Upper lobe of left lung (tissue), 6 donors: ENCODE measurements at regions not wholly inside any gene's neighbourhood (a gene's known extent, or its start where the extent isn't known, plus 50 kb on each side); places are given as distances from the start of the nearest gene placed in this dataset.
A peak's percentile ranks its signal among the peaks of the same experiment; 100 is the strongest.

Source experiments
- ATAC-seq, 2 donors: fragments of 200-7000 bp; cut with Tn5 transposase; one replicate each; pipeline ENCODE4 v1.9.1; 2022; ENCODE audit warnings: mild to moderate bottlenecking in 2 of 2, moderate library complexity in 2 of 2; ENCODE audit not compliant: low FRiP score in 2 of 2
- DNase-seq, 2 donors: peaks; one replicate each; pipeline ENCODE4 v3.0.0-alpha.2; 2019 to 2020
- H3K27ac ChIP-seq, 4 donors: fragments of 200-600 bp; sonication (generic); one replicate each; pipeline ENCODE4 v1.5.1; 2016 to 2019
- H3K27me3 ChIP-seq, 4 donors: fragments of 200-600 bp; sonication (generic); one replicate each; pipeline ENCODE4 v1.5.1; 2017 to 2019
- H3K36me3 ChIP-seq, 4 donors: fragments of 200-600 bp; sonication (generic); one replicate each; pipeline ENCODE4 v1.5.1; 2016 to 2019
- H3K4me1 ChIP-seq, 4 donors: fragments of 200-600 bp; sonication (generic); one replicate each; pipeline ENCODE4 v1.5.1; 2018 to 2019
- H3K4me3 ChIP-seq, 4 donors: fragments of 200-600 bp; sonication (generic); one replicate each; pipeline ENCODE4 v1.5.1; 2017 to 2019; ENCODE audit warnings: mild to moderate bottlenecking in 2 of 4, moderate library complexity in 1 of 4
- H3K9me3 ChIP-seq, 4 donors: fragments of 200-600 bp; sonication (generic); one replicate each; pipeline ENCODE4 v1.5.1; 2018 to 2019
- EP300 ChIP-seq, 4 donors: sonication (generic); formaldehyde crosslinking; IDR thresholded peaks; one replicate each; pipeline ENCODE4 v1.5.1; 2017; ENCODE audit warnings: antibody characterized with exemption in 4 of 4, control low read depth in 2 of 4
- POLR2A ChIP-seq, 4 donors: fragments of 450-650 bp; IDR thresholded peaks; one replicate each; pipeline ENCODE4 v1.5.1; 2016 to 2017; ENCODE audit warnings: antibody characterized with exemption in 4 of 4, mild to moderate bottlenecking in 2 of 4
- POLR2AphosphoS5 ChIP-seq, 2 donors: sonication (generic); formaldehyde crosslinking; IDR thresholded peaks; one replicate each; pipeline ENCODE4 v1.5.1; 2017; ENCODE audit warnings: antibody characterized with exemption in 2 of 2
- WGBS, 2 donors: methylation state at CpG; one replicate each; pipeline ENCODE4 v1.1.5; 2017 to 2018; 5-methylcytosine and 5-hydroxymethylcytosine counted together
- TF ChIP-seq, protein P1 (sequence below), 6 experiments: fragments of 450-650 bp in 4 of 6; fragments of 200-600 bp in 2 of 6; sonication (generic) in 2 of 6; IDR thresholded peaks; one replicate each; pipeline ENCODE4 v1.5.1; 2016 to 2019; ENCODE audit warnings: antibody characterized with exemption in 6 of 6
- donor health status: DM: no; HTN: no; CAD: no; lungs with moderate emphysema.
- donor health status: DM: no; HTN: yes; CAD: no; lungs with severe emphysema.

DNA sequence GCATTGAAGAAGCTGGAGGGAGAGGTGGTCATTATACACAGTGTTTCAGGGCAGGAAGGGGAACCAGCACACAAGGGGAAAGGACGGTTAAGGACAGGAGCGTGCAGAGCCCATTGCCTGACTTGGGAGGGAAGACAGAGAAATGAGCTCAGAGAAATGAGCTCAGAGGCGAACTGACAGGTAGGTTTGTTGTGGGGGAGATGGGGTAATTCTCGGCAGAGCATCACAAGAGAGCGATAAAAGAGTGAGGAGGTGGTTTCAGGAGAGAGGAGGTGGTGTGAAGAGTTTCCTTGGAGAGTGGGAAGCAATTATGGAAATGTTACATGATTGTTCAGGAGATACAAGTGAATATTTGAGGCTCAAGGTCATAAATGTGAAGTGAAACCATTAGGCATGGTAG lies 61.0 kb downstream of the MRGPRX1 start:
- H3K27me3 ChIP-seq, result no peaks in the 10 kb centered on the region
- no peaks in the 10 kb centered on the region for H3K9me3 ChIP-seq
- TF ChIP-seq, protein P1, sequence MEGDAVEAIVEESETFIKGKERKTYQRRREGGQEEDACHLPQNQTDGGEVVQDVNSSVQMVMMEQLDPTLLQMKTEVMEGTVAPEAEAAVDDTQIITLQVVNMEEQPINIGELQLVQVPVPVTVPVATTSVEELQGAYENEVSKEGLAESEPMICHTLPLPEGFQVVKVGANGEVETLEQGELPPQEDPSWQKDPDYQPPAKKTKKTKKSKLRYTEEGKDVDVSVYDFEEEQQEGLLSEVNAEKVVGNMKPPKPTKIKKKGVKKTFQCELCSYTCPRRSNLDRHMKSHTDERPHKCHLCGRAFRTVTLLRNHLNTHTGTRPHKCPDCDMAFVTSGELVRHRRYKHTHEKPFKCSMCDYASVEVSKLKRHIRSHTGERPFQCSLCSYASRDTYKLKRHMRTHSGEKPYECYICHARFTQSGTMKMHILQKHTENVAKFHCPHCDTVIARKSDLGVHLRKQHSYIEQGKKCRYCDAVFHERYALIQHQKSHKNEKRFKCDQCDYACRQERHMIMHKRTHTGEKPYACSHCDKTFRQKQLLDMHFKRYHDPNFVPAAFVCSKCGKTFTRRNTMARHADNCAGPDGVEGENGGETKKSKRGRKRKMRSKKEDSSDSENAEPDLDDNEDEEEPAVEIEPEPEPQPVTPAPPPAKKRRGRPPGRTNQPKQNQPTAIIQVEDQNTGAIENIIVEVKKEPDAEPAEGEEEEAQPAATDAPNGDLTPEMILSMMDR (IDR thresholded peaks at IDR 0.05), result no peak
- no peak for TF ChIP-seq EP300 (IDR thresholded peaks at IDR 0.05)
- H3K27ac ChIP-seq, result no peak overlapping the region
- no peaks in the 10 kb centered on the region for H3K4me1 ChIP-seq
- ATAC-seq (no peak), DNase-seq (no peak)
- 68 to 69% methylated on average over 5 of the region's 5 CpGs for WGBS, 2 donors
- no peaks in the 10 kb centered on the region for H3K36me3 ChIP-seq
- H3K4me3 ChIP-seq, result no peak overlapping the region

GRCh38 chr11:18865951-18866350 lies 73.3 kb downstream of the MRGPRX1 start:
- Histone ChIP-seq H3K36me3 (no peaks in the 10 kb centered on the region), H3K4me1 (no peaks in the 10 kb centered on the region), H3K27ac (no peak overlapping the region), H3K4me3 (no peak overlapping the region), H3K9me3 (no peaks in the 10 kb centered on the region), H3K27me3 (no peaks in the 10 kb centered on the region)
- ATAC-seq (no peak), DNase-seq (no peak)
- 79 to 80% methylated on average over 2 of the region's 2 CpGs for WGBS, 2 donors
- TF ChIP-seq POLR2AphosphoS5 (IDR thresholded peaks at IDR 0.05), result no peak
- TF ChIP-seq, protein P1 (IDR thresholded peaks at IDR 0.05), result no peak
- no peak for TF ChIP-seq POLR2A (IDR thresholded peaks at IDR 0.05)
- no peak for TF ChIP-seq EP300 (IDR thresholded peaks at IDR 0.05)

GRCh38 chr11:18865261-18865660 lies 73.7 kb upstream of the PTPN5 start:
- 60 to 62% methylated on average over 3 of the region's 3 CpGs for WGBS, 2 donors
- TF ChIP-seq POLR2A (IDR thresholded peaks at IDR 0.05) (no peak), POLR2AphosphoS5 (IDR thresholded peaks at IDR 0.05) (no peak), EP300 (IDR thresholded peaks at IDR 0.05) (no peak)
- TF ChIP-seq, protein P1 (IDR thresholded peaks at IDR 0.05), result no peak
- DNase-seq (peak in 1 of 2 donors; percentile 25), ATAC-seq (peak; percentile 29 to 82)
- Histone ChIP-seq H3K36me3 (no peaks in the 10 kb centered on the region), H3K9me3 (no peaks in the 10 kb centered on the region), H3K4me3 (no peak overlapping the region), H3K27ac (no peak overlapping the region), H3K27me3 (no peaks in the 10 kb centered on the region), H3K4me1 (no peaks in the 10 kb centered on the region)

- no peaks in the 10 kb centered on the region for H3K27me3 ChIP-seq
- no peak for DNase-seq
- no peak overlapping the region for H3K27ac ChIP-seq
- no peaks in the 10 kb centered on the region for H3K36me3 ChIP-seq
- H3K4me1 ChIP-seq, result no peaks in the 10 kb centered on the region
- no peaks in the 10 kb centered on the region for H3K9me3 ChIP-seq
- 28 to 37% methylated on average over 5 of the region's 5 CpGs for WGBS, 2 donors
- no peak for TF ChIP-seq POLR2AphosphoS5 (IDR thresholded peaks at IDR 0.05)
- TF ChIP-seq, protein P1 (IDR thresholded peaks at IDR 0.05), result peak in 3 of 6 experiments; percentile 34 to 61 (median 39)
- peak; percentile 23 to 65 for ATAC-seq
- no peak overlapping the region for H3K4me3 ChIP-seq
These were observed 61.6 kb upstream of the PTPN5 start for GRCh38 chr11:18853086-18853720.

DNA sequence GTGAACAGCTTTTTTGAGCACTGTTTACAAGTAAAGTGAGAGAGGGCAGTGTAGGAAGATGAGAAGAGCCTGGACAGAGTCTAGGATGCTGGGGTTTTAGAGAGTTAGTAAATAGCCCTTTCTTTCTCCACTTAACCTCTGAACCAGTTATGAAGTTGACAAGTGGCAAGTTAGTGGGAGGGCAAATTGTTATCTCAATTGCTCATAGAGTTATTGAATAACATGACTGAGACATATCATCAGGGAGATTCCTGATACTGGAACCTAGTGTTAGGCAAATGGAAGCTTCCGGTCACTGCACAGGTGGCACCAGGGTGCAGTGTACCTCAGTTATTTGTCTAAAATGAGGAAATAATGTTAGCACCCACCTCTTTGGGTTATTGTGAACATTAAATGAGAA lies 57.8 kb upstream of the PTPN5 start:
- ATAC-seq, result no peak
- H3K36me3 ChIP-seq, result no peaks in the 10 kb centered on the region
- H3K27me3 ChIP-seq, result no peaks in the 10 kb centered on the region
- 91 to 97% methylated on average over 1 of the region's 1 CpG for WGBS, 2 donors
- DNase-seq, result no peak
- no peak overlapping the region for H3K27ac ChIP-seq
- no peak overlapping the region for H3K4me3 ChIP-seq
- no peaks in the 10 kb centered on the region for H3K4me1 ChIP-seq
- no peaks in the 10 kb centered on the region for H3K9me3 ChIP-seq
- TF ChIP-seq, protein P1 (IDR thresholded peaks at IDR 0.05), result no peak
- TF ChIP-seq EP300 (IDR thresholded peaks at IDR 0.05), result no peak
- no peak for TF ChIP-seq POLR2A (IDR thresholded peaks at IDR 0.05)
- no peak for TF ChIP-seq POLR2AphosphoS5 (IDR thresholded peaks at IDR 0.05)
